NCI-H69 (cell line): ENCODE measurements at regions not wholly inside any gene's neighbourhood (a gene's known extent, or its start where the extent isn't known, plus 50 kb on each side); places are given as distances from the start of the nearest gene placed in this dataset.
"Not testable (repeated sequence)": the region's sequence is repeated elsewhere in the genome, so short reads cannot be mapped to it uniquely, and the experiment has no call there.

ENCODE experiments used
- DNase-seq: peaks from one replicate; lab custom pipeline; 2025; lab: John Stamatoyannopoulos, UW

GRCh38 chr6:163719028-163719742, 304.7 kb downstream of the QKI start:
- peak; percentile 28 for DNase-seq

GRCh38 chr6:163718537-163718936, 304.0 kb downstream of the QKI start:
- no peak for DNase-seq

- DNase-seq = no peak
Observed at GRCh38 chr6:163717106-163717764, 302.7 kb downstream of the QKI start.

DNA sequence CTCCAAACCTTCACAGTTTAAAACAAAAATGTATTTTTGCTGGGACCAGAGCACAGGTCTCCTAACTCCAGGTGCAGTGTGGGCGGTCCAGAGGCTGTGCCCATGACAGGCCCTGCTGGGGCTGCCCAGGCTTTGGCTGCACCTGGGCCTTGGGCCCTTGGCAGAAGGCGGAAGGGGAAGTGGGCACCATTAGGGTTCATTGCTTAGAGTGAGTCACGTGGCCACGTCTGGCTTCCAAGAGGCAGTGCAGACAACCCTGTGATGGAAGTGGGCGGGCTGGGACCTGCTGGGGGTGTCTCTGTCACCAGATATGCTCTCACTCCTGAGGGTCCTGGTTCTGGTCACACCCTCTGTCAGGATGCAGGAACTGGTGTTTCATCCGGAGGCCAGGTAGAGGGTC, 302.2 kb downstream of the QKI start:
- DNase-seq = no peak

DNA sequence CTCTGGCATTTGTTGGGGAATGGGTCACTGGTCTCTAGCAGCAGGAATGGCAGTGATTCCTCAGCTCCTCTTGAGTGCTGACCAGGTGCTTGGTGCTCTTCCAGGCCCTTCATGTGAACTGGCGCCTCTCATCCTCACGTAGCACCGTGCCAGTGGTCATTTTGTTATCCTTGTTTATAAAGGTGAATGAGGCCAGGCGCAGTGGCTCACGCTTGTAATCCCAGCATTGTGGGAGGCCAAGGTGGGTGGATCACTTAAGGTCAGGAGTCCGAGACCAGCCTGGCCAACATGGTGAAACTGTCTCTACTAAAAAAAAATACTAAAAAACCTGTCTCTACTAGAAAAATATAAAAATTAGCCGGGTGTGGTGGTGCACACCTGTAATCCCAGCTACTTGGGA, 301.3 kb downstream of the QKI start:
- no peak for DNase-seq

DNA sequence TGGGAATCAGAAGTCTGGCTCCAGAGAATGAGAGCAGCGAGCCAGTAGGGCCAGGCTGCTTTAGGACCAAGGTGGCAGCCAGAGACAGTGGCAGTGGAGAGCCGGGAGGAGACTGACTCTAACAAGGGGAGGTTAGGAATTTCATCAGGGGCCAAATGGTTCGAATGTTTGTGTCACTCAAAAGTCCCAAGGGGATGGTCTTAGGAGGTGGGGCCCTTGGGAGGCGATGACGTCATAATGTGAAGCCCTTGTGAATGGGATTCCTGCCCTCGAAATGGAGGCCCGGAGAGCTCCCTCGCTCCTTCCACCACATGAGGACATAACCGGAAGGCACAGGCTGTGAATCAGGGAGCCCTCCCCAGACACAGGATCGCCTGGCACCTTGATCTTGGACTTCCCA, 299.7 kb downstream of the QKI start:
- no peak for DNase-seq

GRCh38 chr6:163712981-163713380, 298.5 kb downstream of the QKI start:
- no peak for DNase-seq

- DNase-seq = no peak
Observed at GRCh38 chr6:163712566-163712961, 298.0 kb downstream of the QKI start.

GRCh38 chr6:163711615-163712565, 297.4 kb downstream of the QKI start:
- peak; percentile 10 for DNase-seq

GRCh38 chr6:163710532-163711470, 296.3 kb downstream of the QKI start:
- DNase-seq = no peak

- no peak for DNase-seq
Observed at GRCh38 chr6:163709693-163710092, 295.2 kb downstream of the QKI start.

GRCh38 chr6:163709255-163709654, 294.7 kb downstream of the QKI start:
- no peak for DNase-seq

- DNase-seq = no peak
Observed at GRCh38 chr6:163708466-163708865, 293.9 kb downstream of the QKI start.

- DNase-seq = peak; percentile 55
Observed at GRCh38 chr6:163707387-163708355, 293.2 kb downstream of the QKI start.

DNA sequence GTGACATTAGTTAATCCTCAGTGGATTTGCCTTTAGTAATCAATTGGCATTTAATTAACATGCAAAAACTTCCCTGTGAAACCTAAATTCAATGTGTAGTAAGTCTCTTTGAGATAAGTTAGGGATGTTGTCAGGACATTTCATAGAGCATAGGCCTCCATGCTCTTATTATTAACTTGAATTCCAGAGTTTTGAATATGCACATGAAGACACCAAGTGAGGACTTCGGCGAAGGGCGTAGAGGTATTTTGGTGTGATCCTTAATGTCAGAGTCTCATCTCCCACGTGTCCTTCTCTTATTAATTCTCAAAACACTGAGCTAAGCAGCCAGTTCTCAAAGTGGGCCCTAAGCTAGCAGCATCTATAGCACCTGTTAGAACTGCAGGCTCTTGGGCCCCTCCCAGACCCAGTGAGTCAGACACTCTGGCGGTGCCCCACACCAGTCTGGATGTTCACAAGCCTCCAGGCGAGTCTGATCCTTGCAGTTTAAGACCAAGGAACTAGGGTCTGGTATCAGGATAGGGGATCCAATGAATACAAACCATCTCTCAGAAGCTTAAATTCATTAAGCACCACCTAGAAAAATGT, 292.1 kb downstream of the QKI start:
- DNase-seq = no peak

DNA sequence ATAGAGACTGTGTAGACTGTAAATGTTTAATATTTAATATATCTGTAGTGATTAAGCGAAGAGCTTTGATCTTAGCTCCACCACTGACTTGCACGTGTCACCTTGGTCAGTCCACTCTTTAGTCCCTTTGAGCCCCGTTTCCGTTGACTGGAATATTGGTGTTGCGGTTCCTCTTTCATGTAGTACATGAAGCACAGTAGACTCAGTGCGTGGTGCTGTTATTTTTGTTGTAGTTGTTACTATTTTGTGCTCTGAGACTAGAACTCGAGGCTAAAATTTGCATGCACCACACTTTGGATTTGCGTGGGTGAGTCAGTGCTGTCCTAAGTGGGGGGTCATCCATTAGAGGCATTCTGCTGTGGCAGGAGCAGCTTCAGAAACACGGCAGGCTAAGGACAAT, 291.4 kb downstream of the QKI start:
- DNase-seq = no peak

GRCh38 chr6:163702736-163703135, 288.2 kb downstream of the QKI start:
- DNase-seq = no peak

- no peak for DNase-seq
Observed at GRCh38 chr6:163701762-163702161, 287.2 kb downstream of the QKI start.

DNA sequence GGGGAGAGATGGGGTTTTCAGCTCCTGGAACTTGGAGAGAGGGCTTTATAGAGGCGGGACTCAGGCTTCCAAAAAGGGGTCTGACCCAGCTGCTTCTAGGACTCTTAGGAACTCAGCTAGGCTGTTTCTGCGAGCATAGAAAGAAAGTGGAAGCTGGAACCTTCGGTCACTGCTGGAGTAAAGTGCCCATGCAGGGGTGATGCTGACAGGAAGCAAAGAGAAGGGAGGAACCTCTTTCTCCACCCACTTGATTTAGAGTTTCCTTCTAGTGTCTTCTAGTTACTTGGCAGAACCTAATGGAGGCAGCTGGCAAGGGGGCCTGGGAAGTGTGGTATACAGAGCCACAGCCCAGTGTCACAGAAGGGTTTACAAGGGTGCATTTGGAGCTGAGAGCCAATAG, 283.6 kb downstream of the QKI start:
- DNase-seq = no peak

DNA sequence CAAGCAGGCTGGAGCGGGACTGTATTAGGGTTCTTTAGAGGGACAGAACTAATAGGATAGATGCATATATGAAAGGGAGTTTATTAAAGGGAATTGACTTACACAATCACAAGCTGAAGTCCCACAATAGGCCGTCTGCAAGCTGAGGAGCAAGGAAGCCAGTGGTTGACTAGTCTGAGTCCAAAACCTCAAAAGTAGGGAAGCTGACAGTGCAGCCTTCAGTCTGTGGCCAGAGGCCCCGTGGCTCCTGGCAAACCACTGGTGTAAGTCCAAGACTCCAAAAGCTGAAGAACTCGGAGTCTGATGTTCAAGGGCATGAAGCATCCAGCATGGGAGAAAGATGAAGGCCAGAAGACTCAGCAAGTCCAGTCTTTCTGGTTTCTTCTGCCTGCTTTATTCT, 281.8 kb downstream of the QKI start:
- not testable (repeated sequence) for DNase-seq
